NB4 (cell line): ENCODE measurements at regions not wholly inside any gene's neighbourhood (a gene's known extent, or its start where the extent isn't known, plus 50 kb on each side); places are given as distances from the start of the nearest gene placed in this dataset.

ENCODE experiments used
- DNase-seq: peaks from one replicate; pipeline ENCODE4 v3.0.0; 2010; ENCODE audit warnings: low read depth
- H3K4me3 ChIP-seq: one replicate; pipeline ENCODE4 v1.5.1; 2011; ENCODE audit warnings: mild to moderate bottlenecking, low read depth, low read length, moderate library complexity
- MAX ChIP-seq: IDR thresholded peaks from 2 replicates; pipeline ENCODE4 v1.6.1; 2011; ENCODE audit warnings: low read depth, low read length
- MYC ChIP-seq: IDR thresholded peaks from 2 replicates; pipeline ENCODE4 v1.6.1; 2011; ENCODE audit warnings: low read depth, low read length
- POLR2A ChIP-seq: IDR thresholded peaks from 2 replicates; pipeline ENCODE4 v1.6.1; 2011; ENCODE audit warnings: mild to moderate bottlenecking; ENCODE audit not compliant: insufficient read length; ENCODE audit errors: extremely low read depth
- TF ChIP-seq, protein P1 (sequence below): IDR thresholded peaks from one replicate; pipeline ENCODE4 v1.5.1; 2012; ENCODE audit warnings: low read depth, low read length

DNA sequence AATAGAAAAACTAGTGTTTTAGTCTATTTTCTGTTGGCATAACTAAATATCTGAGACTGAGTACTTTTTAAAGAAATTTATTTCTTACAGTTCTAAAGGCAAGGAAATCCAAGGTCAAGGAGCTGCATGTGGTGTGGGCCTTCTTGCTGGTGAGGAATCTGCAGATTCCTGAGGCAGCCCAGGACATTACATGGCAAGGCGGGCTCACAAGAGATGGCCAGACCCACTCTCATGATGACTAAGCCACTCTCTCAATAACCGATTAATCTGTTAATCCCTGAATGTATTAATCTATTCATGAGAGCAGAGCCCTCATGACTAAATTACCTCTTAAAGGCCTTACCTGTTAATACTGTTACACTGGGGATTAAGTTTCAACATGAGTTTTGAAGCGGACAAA, 340.8 kb downstream of the GRXCR1 start:
- DNase-seq = no peak
- TF ChIP-seq MYC (no peak), MAX (no peak), POLR2A (no peak)
- TF ChIP-seq, protein P1, sequence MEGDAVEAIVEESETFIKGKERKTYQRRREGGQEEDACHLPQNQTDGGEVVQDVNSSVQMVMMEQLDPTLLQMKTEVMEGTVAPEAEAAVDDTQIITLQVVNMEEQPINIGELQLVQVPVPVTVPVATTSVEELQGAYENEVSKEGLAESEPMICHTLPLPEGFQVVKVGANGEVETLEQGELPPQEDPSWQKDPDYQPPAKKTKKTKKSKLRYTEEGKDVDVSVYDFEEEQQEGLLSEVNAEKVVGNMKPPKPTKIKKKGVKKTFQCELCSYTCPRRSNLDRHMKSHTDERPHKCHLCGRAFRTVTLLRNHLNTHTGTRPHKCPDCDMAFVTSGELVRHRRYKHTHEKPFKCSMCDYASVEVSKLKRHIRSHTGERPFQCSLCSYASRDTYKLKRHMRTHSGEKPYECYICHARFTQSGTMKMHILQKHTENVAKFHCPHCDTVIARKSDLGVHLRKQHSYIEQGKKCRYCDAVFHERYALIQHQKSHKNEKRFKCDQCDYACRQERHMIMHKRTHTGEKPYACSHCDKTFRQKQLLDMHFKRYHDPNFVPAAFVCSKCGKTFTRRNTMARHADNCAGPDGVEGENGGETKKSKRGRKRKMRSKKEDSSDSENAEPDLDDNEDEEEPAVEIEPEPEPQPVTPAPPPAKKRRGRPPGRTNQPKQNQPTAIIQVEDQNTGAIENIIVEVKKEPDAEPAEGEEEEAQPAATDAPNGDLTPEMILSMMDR = no peak
- H3K4me3 ChIP-seq = no peak overlapping the region

DNA sequence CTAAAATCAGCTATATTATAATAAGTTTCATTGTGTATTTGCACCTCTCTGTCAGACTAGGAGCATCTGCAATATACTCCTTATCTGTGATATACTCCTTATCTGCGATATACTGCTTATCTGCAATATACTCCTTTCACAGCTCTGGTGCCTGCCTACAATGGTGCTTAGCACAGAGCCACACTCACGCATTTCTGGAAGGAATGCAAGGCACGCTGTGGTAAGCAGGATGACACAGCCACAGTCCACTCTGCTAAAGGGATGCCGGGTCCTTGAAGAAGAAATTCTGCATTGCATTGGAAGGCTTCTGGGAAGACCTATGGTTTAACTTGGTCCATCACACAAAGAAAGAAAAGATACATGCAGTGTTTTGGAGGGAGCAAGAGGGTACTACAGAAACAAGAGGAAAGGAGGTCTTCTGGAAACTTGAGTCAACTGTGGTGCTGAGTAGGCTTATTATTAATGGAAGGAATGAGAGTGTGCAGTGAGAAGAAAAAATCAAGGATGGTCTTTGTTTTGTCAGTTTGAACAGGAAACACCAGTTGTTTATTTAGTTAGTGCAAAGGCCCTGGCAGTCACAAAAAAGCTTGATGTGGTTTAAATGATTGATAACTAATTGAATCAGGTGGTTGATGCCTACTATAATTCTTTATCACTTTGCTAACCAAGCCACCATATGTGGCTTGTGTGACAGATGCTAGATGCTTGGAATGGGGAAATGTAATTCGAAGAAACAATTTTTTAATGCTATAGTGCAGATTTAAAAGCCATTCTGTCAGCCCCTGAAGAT, 342.3 kb downstream of the GRXCR1 start:
- H3K4me3 ChIP-seq = no peak overlapping the region
- DNase-seq = no peak
- TF ChIP-seq, protein P1 = no peak
- no peak for TF ChIP-seq MAX
- TF ChIP-seq POLR2A = no peak
- TF ChIP-seq MYC = no peak

DNA sequence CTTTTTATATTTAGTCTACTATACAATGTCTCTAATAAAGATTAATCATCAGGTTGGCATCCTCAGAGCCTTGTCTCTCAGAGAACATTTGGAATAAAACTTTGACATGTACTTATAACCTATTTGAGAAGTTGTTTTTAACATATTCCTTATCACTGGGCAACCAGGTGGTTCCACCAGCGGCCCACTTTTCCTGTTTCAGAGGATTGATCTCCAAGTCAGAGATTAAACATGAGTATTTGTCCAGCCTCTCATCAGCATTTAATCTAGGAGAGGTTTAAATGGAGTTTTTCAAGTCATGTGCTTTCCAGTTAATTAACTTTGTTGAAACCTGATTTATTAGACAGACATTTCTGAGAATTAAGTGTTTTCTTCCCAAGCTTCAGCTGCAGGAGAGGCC, 345.5 kb downstream of the GRXCR1 start:
- H3K4me3 ChIP-seq = no peak overlapping the region
- DNase-seq = no peak
- TF ChIP-seq, protein P1 = no peak
- TF ChIP-seq MAX (no peak), MYC (no peak), POLR2A (no peak)

GRCh38 chr4:43238585-43238984, 346.1 kb downstream of the GRXCR1 start:
- TF ChIP-seq, protein P1 = no peak
- TF ChIP-seq POLR2A = no peak
- no peak for TF ChIP-seq MAX
- TF ChIP-seq MYC = no peak
- no peak for DNase-seq
- H3K4me3 ChIP-seq = no peak overlapping the region

- H3K4me3 ChIP-seq = no peak overlapping the region
- TF ChIP-seq MYC (no peak), POLR2A (no peak), MAX (no peak)
- TF ChIP-seq, protein P1 = no peak
- no peak for DNase-seq
These were observed 348.6 kb downstream of the GRXCR1 start for GRCh38 chr4:43241104-43241503.
